T-helper 1 cell treated with Interleukin-12 subunit alpha and Interleukin-12 subunit beta and Interleukin-4 antibody, amounts not matched to agents 30 μg/mL and 1 μg/mL, for 36 hours (primary cell): ENCODE measurements at regions not wholly inside any gene's neighbourhood (a gene's known extent, or its start where the extent isn't known, plus 50 kb on each side); places are given as distances from the start of the nearest gene placed in this dataset.

Experiments used
- H3K27ac Mint-ChIP-seq: one replicate; pipeline ENCODE4 v1.8.0; 2021; ENCODE audit warnings: mild to moderate bottlenecking, mixed read lengths
- H3K27me3 Mint-ChIP-seq: one replicate; pipeline ENCODE4 v1.8.0; 2021; ENCODE audit warnings: low read depth, mixed read lengths
- H3K36me3 Mint-ChIP-seq: one replicate; pipeline ENCODE4 v1.8.0; 2021; ENCODE audit warnings: low read depth, mixed read lengths
- H3K4me1 Mint-ChIP-seq: one replicate; pipeline ENCODE4 v1.8.0; 2021; ENCODE audit warnings: low read depth, mixed read lengths
- H3K4me3 Mint-ChIP-seq: one replicate; pipeline ENCODE4 v1.8.0; 2021; ENCODE audit warnings: mild to moderate bottlenecking, moderate library complexity, mixed read lengths
- H3K9me3 Mint-ChIP-seq: one replicate; pipeline ENCODE4 v1.8.0; 2021; ENCODE audit warnings: mixed read lengths

DNA sequence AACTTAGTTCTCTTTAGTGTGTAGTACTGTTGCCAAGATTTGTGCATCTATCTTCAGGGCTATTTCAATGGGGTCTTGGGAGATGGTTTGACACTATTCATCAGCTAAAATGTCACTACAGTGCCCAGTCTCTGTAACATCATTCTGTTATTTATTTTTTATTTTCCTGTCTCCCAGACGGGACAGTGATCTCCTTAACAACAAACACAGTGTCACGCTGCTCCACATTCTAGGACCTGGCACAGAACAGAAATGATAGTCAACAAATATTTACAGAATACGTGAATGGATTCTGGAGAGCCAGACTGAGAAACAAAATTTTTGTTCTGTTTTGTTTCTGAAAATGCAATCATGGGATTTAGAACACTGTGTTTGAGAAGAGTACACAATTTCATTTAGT is 937.7 kb upstream of the LRRN3 start:
- no peaks in the 10 kb centered on the region for H3K36me3 Mint-ChIP-seq
- H3K4me1 Mint-ChIP-seq, result no peaks in the 10 kb centered on the region
- no peaks in the 10 kb centered on the region for H3K9me3 Mint-ChIP-seq
- no peak overlapping the region for H3K4me3 Mint-ChIP-seq
- H3K27me3 Mint-ChIP-seq, result no peaks in the 10 kb centered on the region
- H3K27ac Mint-ChIP-seq, result no peak overlapping the region

DNA sequence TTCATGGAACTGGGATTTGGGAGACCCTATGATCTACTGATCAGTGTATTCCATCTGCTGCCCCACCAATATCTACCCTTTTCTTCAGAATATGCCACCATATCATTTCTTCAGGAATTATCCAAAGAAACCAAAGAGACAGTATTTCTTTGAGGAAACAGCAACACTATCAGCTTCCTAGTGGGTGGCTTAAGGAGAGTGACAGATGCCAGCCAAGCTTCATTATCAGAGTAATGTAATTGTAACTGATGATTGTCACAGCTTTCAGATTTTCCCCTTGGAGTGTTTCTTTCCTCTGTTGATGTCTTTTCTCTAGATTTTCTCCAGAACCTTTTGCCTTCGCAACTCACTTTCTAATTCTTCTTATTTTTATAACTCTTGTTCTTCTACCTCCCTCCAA is 934.4 kb upstream of the LRRN3 start:
- H3K36me3 Mint-ChIP-seq, result no peaks in the 10 kb centered on the region
- H3K27ac Mint-ChIP-seq, result no peak overlapping the region
- no peaks in the 10 kb centered on the region for H3K27me3 Mint-ChIP-seq
- no peaks in the 10 kb centered on the region for H3K9me3 Mint-ChIP-seq
- H3K4me1 Mint-ChIP-seq, result no peaks in the 10 kb centered on the region
- no peak overlapping the region for H3K4me3 Mint-ChIP-seq

DNA sequence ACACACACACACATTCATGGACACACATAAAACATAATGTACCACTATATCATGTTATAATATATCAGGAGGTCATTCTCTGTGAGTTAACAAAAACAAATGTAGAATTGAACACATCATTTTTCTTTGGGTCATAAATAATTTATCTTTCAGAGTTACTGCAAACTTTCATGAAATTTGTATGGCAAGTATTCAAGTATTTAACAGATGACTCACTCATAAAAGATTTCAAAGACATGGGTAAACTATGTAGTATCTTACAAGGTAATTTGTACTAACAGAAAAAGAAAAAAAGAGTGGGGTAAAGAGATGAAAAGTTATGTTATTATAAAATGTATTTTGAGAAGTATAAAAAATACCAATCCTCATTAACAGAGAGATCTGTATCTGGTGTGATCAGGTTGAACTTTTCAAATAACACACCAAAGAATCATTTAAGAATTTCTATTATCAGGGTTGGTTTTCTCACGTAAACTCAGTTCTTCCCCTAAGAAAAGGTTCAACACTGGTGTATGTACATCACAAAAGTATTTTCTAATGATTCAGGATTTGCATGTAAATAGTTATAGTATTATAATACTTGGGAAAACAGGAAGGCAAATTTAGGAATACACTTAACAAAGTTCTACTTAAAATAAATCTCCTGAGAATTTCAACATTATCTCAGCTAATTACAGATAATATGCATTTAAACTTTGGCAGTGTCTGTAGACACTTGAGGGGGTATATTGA is 933.1 kb upstream of the LRRN3 start:
- H3K9me3 Mint-ChIP-seq, result no peaks in the 10 kb centered on the region

DNA sequence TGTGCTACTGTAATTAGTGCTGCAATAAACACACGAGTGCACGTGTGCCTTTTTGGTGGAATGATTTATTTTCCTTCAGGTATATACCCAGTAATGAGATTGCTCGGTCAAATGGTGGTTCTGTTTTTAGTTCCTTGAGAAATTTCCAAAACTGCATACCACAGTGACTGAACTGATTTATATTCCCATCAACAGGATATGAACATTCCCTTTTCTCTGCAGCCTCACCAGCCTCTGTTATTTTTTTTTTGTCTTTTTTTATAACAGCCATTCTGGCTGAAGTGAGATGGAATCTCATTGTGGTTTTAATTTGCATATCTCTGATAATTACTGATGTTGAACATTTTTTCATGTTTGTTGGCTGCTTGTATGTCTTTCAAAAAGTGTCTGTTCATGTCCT is 922.9 kb upstream of the LRRN3 start:
- Mint-ChIP-seq H3K9me3 (no peaks in the 10 kb centered on the region), H3K4me1 (no peaks in the 10 kb centered on the region), H3K4me3 (no peak overlapping the region), H3K36me3 (no peaks in the 10 kb centered on the region), H3K27me3 (no peaks in the 10 kb centered on the region), H3K27ac (no peak overlapping the region)

More for the DNA sequence above, 933.1 kb upstream of the LRRN3 start:
- Mint-ChIP-seq H3K4me1 (no peaks in the 10 kb centered on the region), H3K27ac (no peak overlapping the region), H3K36me3 (no peaks in the 10 kb centered on the region), H3K27me3 (no peaks in the 10 kb centered on the region), H3K4me3 (no peak overlapping the region)

DNA sequence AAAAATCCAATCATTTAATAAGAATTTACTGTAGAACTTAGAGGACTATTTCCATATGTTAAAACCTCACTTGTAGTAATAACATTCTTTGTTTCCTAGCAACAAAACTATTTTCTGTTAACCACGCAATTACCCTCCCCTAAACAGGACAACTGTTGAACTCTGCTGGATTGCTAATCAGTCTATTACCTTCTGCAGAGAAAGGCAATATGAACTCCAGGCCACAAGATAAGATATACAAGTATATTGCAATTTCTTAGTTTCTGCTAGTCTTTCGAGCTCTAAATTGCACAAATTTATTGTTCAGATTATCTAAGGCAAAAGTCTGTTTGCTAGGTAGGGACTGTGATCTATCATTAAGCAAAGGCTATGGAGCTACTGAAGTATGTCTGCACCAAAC is 920.1 kb upstream of the LRRN3 start:
- Mint-ChIP-seq H3K9me3 (no peaks in the 10 kb centered on the region), H3K27me3 (no peaks in the 10 kb centered on the region), H3K4me3 (no peak overlapping the region), H3K36me3 (no peaks in the 10 kb centered on the region), H3K27ac (no peak overlapping the region), H3K4me1 (no peaks in the 10 kb centered on the region)

DNA sequence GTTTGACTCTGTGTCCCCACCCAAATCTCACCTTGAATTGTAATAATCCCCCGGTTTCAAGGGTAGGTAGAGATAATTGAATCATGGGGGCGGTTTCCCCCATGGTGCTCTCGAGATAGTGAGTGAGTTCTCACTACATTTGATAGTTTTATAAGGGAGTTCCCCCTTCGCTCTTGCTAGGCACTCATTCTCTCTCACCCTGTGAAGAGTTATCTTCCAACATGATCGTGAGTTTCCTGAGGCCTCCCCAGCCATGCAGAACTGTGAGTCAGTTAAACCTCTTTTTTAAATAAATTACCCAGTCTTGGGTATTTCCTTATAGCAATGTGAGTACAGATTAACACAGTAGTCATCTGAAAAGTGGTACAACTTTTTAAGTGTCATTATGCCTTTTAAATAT is 913.5 kb upstream of the LRRN3 start:
- no peaks in the 10 kb centered on the region for H3K27me3 Mint-ChIP-seq
- no peak overlapping the region for H3K4me3 Mint-ChIP-seq
- H3K36me3 Mint-ChIP-seq, result no peaks in the 10 kb centered on the region
- H3K27ac Mint-ChIP-seq, result no peak overlapping the region
- H3K4me1 Mint-ChIP-seq, result no peaks in the 10 kb centered on the region
- no peaks in the 10 kb centered on the region for H3K9me3 Mint-ChIP-seq

DNA sequence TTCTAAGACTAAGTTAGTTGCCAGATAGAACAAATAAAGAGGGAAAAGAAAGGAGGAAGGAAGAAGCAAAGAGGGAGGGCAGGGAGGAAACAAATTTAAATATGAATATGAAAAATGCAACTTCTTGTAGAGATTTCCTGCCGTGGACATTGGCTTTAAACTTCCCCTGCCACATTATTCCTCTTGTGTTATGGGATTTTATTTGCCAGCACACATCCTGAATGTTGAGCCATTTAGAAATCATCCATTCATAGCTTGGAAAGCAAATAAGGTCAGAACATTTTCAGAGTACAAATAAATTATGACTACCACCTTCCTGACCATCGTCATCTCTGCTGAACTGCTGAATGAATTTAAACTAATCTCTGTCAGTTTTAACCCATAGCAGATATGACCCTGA is 911.9 kb upstream of the LRRN3 start:
- no peak overlapping the region for H3K27ac Mint-ChIP-seq
- no peaks in the 10 kb centered on the region for H3K36me3 Mint-ChIP-seq
- H3K4me1 Mint-ChIP-seq, result no peaks in the 10 kb centered on the region
- no peaks in the 10 kb centered on the region for H3K27me3 Mint-ChIP-seq
- no peaks in the 10 kb centered on the region for H3K9me3 Mint-ChIP-seq
- no peak overlapping the region for H3K4me3 Mint-ChIP-seq

DNA sequence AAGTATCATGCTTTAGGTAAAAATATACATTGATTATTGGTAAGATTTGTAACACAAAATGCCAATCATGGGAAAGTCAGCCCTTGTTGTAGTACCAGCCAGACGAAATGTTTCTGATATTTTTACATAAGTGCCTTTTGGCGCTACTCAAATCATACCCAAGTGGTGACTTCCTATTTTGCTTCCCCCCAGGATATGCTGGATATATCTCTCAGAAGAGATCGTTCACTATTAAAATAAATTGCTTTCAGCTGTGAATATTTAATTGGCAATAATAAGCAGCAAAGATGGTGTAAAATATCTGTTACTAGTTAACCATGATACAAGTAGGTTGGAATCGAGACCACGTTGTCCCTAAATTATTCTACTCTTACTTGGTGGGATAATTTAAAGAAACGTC is 909.2 kb upstream of the LRRN3 start:
- H3K4me1 Mint-ChIP-seq, result no peaks in the 10 kb centered on the region
- H3K9me3 Mint-ChIP-seq, result no peaks in the 10 kb centered on the region
- no peaks in the 10 kb centered on the region for H3K27me3 Mint-ChIP-seq
- H3K27ac Mint-ChIP-seq, result no peak overlapping the region
- H3K4me3 Mint-ChIP-seq, result no peak overlapping the region
- no peaks in the 10 kb centered on the region for H3K36me3 Mint-ChIP-seq

DNA sequence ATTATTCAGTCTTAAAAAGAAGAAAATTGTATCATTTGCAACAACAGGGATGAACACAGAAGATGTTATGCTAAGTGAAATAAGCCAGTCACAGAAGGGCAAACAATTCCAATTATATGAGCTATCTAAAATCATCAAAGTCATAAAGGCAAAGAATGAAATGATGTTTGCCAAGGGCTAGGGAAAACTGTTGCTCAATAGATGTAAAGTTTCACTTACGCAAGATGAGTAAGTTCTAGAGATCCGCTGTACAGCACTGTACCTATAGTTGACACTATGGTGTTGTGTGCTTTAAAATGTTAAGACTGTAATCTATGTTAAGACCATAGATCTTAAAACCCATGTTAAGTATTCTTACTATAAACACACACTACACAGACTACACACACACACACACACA is 904.6 kb upstream of the LRRN3 start:
- Mint-ChIP-seq H3K27ac (no peak overlapping the region), H3K4me3 (no peak overlapping the region), H3K36me3 (no peaks in the 10 kb centered on the region), H3K27me3 (no peaks in the 10 kb centered on the region), H3K9me3 (no peaks in the 10 kb centered on the region), H3K4me1 (no peaks in the 10 kb centered on the region)

DNA sequence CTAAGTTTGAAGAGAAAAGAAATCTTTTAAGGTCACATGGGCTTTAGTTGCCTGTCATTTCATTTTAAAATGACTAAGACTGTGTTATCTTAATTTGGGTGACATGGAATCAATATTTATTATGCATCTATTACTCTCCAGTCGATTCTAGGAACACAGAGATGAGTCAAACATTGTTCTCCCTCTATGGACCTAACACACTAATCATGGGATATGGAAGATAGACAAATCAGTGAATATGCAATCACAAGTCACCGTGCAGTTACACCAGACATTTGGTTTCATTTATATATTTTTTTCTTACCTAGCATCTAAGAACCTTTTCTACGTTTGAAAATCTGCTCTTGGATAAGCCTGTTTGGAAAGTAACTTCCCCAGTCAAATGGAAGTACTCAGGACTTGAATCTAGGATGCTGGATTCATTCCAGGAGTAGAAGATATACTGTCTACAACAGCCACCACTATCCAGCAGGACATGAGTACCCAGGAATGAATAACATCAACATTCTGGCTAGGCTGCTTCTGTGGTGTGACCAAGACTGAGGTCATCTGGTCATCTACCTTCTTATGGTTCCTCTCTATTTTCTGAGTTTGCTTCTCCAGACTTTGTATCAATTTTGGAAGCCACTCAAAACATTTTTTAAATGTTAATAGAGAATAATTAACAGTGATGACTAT is 902.9 kb upstream of the LRRN3 start:
- H3K9me3 Mint-ChIP-seq, result no peaks in the 10 kb centered on the region
- H3K27ac Mint-ChIP-seq, result no peak overlapping the region
- H3K36me3 Mint-ChIP-seq, result no peaks in the 10 kb centered on the region
- H3K27me3 Mint-ChIP-seq, result no peaks in the 10 kb centered on the region
- no peak overlapping the region for H3K4me3 Mint-ChIP-seq
- H3K4me1 Mint-ChIP-seq, result no peaks in the 10 kb centered on the region

DNA sequence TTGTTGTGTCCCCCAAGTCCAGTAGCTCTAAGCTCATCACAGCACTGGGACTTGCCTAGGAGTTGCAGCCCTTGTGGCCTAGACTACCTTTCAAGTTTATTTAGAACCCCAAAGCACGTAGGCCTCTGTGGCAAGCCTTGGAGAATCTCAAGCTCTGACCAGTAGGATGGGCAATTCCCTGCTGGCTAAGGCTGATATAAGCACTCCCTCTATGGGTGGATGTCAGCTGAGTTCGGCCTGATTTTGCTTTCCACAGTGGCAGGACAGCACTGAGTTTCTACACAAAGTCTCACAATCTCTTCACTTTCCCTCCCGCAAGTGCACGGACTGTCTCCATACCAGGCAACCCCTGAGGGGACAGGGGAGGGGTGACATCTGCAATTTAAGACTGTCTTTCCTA is 886.4 kb upstream of the LRRN3 start:
- Mint-ChIP-seq H3K27me3 (no peaks in the 10 kb centered on the region), H3K4me1 (no peaks in the 10 kb centered on the region), H3K4me3 (no peak overlapping the region), H3K27ac (no peak overlapping the region), H3K9me3 (no peaks in the 10 kb centered on the region), H3K36me3 (no peaks in the 10 kb centered on the region)

DNA sequence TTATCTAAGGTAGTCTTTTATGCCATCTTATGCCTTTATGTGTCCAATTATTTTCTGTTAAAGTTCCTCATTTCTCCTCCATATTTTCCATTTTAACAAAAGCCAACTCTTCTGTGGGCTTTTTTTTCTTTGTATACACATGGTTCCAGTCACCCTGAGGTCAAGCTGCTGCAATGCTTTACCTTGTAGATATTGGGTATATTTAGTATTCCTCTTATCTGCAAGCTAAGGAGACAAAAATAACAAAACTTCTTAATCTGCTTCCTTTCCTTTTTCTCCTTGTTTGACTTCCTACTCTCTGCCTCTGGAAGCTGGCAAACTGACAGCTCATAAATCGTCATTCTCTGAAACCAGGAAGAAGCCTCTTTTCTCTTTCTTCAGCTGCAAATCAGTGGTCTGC is 885.0 kb upstream of the LRRN3 start:
- H3K36me3 Mint-ChIP-seq, result no peaks in the 10 kb centered on the region
- no peaks in the 10 kb centered on the region for H3K4me1 Mint-ChIP-seq
- H3K27me3 Mint-ChIP-seq, result no peaks in the 10 kb centered on the region
- no peak overlapping the region for H3K4me3 Mint-ChIP-seq
- no peaks in the 10 kb centered on the region for H3K9me3 Mint-ChIP-seq
- H3K27ac Mint-ChIP-seq, result no peak overlapping the region

DNA sequence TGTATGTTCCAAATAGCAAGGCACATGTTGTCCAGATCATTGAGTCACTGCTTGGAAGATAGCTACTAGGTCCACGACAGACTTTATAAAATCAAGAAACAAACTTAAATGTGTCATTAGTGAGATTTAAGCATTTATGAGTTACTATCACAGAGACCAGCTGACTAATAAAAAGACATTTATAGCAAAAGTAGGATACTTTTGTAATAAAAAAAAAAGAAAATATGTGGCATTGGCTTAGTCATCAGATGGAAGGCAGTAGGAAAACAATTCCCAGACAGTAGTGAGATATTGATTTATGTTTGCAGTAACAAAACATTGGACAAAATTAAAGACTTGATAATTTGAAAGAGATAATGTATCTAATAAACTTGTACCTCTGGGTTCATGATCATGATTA is 881.0 kb upstream of the LRRN3 start:
- no peaks in the 10 kb centered on the region for H3K36me3 Mint-ChIP-seq
- H3K4me3 Mint-ChIP-seq, result no peak overlapping the region
- no peaks in the 10 kb centered on the region for H3K4me1 Mint-ChIP-seq
- H3K27ac Mint-ChIP-seq, result no peak overlapping the region
- no peaks in the 10 kb centered on the region for H3K27me3 Mint-ChIP-seq
- H3K9me3 Mint-ChIP-seq, result no peaks in the 10 kb centered on the region

DNA sequence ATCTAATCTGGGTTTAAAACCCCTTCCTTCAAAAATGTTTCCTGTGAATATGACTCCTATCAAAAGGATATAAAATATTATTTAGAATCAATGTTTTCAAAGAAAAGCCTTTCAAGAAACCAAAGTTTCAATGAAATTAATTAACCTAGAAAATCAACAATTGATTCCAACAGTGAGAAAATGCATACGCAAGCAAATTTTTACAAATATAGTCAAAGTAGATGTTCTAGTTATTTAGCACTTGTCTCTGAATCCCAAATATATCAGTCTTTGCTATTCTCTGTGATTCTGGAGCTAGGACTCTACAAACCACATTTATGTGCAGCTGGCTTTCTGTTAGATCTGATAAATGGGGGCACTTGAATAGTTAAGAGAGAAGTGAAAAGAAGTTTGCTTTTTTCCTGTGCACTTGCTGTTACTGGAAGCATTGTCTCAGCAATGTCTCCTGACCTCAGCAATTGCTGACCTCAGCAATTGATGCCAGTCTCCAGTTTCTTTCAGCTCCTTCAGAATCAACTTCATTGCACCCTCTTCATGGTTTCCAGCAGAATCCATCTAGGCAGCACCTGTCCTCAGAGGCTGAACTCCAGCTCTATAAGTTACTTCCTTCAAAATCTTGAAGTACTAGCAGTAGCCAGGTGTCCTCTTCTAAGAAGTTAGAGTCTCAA is 879.9 kb upstream of the LRRN3 start:
- Mint-ChIP-seq H3K27me3 (no peaks in the 10 kb centered on the region), H3K4me3 (no peak overlapping the region), H3K36me3 (no peaks in the 10 kb centered on the region), H3K9me3 (no peaks in the 10 kb centered on the region), H3K4me1 (no peaks in the 10 kb centered on the region), H3K27ac (no peak overlapping the region)

DNA sequence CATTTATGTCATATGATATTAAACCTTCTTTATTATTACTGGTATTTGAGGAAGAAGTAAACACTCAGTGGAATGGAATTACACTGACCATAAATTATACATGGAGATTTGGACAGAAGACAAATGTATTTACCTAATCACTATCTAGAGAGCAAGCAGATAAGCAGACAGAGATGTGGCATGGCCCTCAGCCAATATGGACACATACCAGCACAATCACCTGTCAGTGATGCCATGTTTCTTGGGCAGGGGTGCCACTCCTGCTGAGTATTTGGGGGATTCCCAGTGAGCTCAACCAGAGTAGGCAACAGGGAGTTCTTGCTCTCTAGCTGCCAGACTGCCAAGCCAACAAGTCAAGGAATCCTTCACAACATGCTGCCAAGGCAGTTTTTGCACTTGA is 866.3 kb upstream of the LRRN3 start:
- no peaks in the 10 kb centered on the region for H3K36me3 Mint-ChIP-seq
- no peaks in the 10 kb centered on the region for H3K9me3 Mint-ChIP-seq
- H3K4me3 Mint-ChIP-seq, result no peak overlapping the region
- H3K27me3 Mint-ChIP-seq, result no peaks in the 10 kb centered on the region
- H3K27ac Mint-ChIP-seq, result no peak overlapping the region
- H3K4me1 Mint-ChIP-seq, result no peaks in the 10 kb centered on the region
